Parathyroid adenoma (tissue), 2 donors: ENCODE measurements at regions not wholly inside any gene's neighbourhood (a gene's known extent, or its start where the extent isn't known, plus 50 kb on each side); places are given as distances from the start of the nearest gene placed in this dataset.

Experiments used
- H2AFZ ChIP-seq: fragments of 300-600 bp; sonication (generic); one replicate; pipeline ENCODE4 v1.7.0; 2017; ENCODE audit warnings: antibody characterized with exemption, mild to moderate bottlenecking
- H3K27ac ChIP-seq: fragments of 300-600 bp; sonication (generic); one replicate; pipeline ENCODE4 v1.7.0; 2017
- H3K27me3 ChIP-seq: fragments of 300-600 bp; sonication (generic); one replicate; pipeline ENCODE4 v1.7.0; 2017; ENCODE audit warnings: low read length; ENCODE audit not compliant: control insufficient read depth, insufficient read depth
- H3K36me3 ChIP-seq: fragments of 300-600 bp; sonication (generic); one replicate; pipeline ENCODE4 v1.7.0; 2017; ENCODE audit warnings: low read length; ENCODE audit not compliant: control insufficient read depth, insufficient read depth
- H3K4me1 ChIP-seq: fragments of 300-600 bp; sonication (generic); one replicate; pipeline ENCODE4 v1.7.0; 2017; ENCODE audit warnings: control low read depth
- H3K4me2 ChIP-seq: fragments of 300-600 bp; sonication (generic); one replicate; pipeline ENCODE4 v1.7.0; 2017; ENCODE audit warnings: low read length
- H3K4me3 ChIP-seq: fragments of 300-600 bp; sonication (generic); one replicate; pipeline ENCODE4 v1.7.0; 2017; ENCODE audit warnings: low read depth, low read length
- H3K79me2 ChIP-seq: fragments of 300-600 bp; sonication (generic); one replicate; pipeline ENCODE4 v1.7.0; 2017; ENCODE audit warnings: control low read depth
- H3K9ac ChIP-seq: fragments of 300-600 bp; sonication (generic); one replicate; pipeline ENCODE4 v1.7.0; 2017; ENCODE audit warnings: mild to moderate bottlenecking
- H3K9me3 ChIP-seq: fragments of 300-600 bp; sonication (generic); one replicate; pipeline ENCODE4 v1.7.0; 2017; ENCODE audit warnings: low read length; ENCODE audit not compliant: control insufficient read depth
- TF ChIP-seq, protein P1 (sequence below): fragments of 300-600 bp; sonication (generic); IDR thresholded peaks from one replicate; pipeline ENCODE4 v1.7.0; 2017; ENCODE audit warnings: antibody characterized with exemption, mild to moderate bottlenecking
- donor health status: primary hyperparathyroidism.

GRCh38 chr18:71212222-71212621 is 923.4 kb downstream of the SOCS6 start:
- Histone ChIP-seq H2AFZ (no peak overlapping the region), H3K4me1 (no peaks in the 10 kb centered on the region), H3K27me3 (no peaks in the 10 kb centered on the region), H3K79me2 (no peaks in the 10 kb centered on the region), H3K9ac (no peak overlapping the region), H3K9me3 (no peaks in the 10 kb centered on the region), H3K36me3 (no peaks in the 10 kb centered on the region), H3K27ac (no peak overlapping the region), H3K4me2 (no peak overlapping the region), H3K4me3 (no peak overlapping the region)
- TF ChIP-seq, protein P1, sequence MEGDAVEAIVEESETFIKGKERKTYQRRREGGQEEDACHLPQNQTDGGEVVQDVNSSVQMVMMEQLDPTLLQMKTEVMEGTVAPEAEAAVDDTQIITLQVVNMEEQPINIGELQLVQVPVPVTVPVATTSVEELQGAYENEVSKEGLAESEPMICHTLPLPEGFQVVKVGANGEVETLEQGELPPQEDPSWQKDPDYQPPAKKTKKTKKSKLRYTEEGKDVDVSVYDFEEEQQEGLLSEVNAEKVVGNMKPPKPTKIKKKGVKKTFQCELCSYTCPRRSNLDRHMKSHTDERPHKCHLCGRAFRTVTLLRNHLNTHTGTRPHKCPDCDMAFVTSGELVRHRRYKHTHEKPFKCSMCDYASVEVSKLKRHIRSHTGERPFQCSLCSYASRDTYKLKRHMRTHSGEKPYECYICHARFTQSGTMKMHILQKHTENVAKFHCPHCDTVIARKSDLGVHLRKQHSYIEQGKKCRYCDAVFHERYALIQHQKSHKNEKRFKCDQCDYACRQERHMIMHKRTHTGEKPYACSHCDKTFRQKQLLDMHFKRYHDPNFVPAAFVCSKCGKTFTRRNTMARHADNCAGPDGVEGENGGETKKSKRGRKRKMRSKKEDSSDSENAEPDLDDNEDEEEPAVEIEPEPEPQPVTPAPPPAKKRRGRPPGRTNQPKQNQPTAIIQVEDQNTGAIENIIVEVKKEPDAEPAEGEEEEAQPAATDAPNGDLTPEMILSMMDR, result no peak

DNA sequence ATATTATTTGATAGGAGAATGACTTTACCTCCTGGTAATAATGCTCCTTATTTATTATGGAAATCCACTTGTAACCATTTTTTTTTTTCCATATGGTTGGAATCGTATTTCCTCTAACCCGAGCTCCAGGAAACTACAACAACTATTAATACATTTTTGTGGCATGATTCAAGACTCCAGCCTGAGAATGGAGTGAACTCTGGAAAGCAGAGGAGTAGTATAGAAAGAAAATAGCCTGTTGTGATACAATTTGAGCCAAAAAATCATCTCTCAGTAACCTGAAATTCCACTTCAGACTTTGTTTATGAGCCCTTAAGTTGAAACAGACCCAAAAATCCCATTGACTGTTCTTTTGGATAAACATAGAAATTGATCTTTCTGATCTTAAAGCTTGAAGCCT is 921.1 kb downstream of the SOCS6 start:
- no peaks in the 10 kb centered on the region for H3K36me3 ChIP-seq
- TF ChIP-seq, protein P1, result no peak
- H3K27me3 ChIP-seq, result no peaks in the 10 kb centered on the region
- H3K4me1 ChIP-seq, result no peaks in the 10 kb centered on the region
- no peak overlapping the region for H2AFZ ChIP-seq
- no peak overlapping the region for H3K9ac ChIP-seq
- H3K9me3 ChIP-seq, result no peaks in the 10 kb centered on the region
- H3K4me2 ChIP-seq, result no peak overlapping the region
- H3K79me2 ChIP-seq, result no peaks in the 10 kb centered on the region
- no peak overlapping the region for H3K27ac ChIP-seq
- no peak overlapping the region for H3K4me3 ChIP-seq

- H3K79me2 ChIP-seq, result no peaks in the 10 kb centered on the region
- H3K4me1 ChIP-seq, result no peaks in the 10 kb centered on the region
- no peaks in the 10 kb centered on the region for H3K36me3 ChIP-seq
- H3K27ac ChIP-seq, result no peak overlapping the region
- no peaks in the 10 kb centered on the region for H3K27me3 ChIP-seq
- no peak overlapping the region for H3K4me2 ChIP-seq
- no peaks in the 10 kb centered on the region for H3K9me3 ChIP-seq
- TF ChIP-seq, protein P1, result no peak
- H3K9ac ChIP-seq, result no peak overlapping the region
- no peak overlapping the region for H3K4me3 ChIP-seq
- H2AFZ ChIP-seq, result no peak overlapping the region
These were observed 905.6 kb downstream of the SOCS6 start for GRCh38 chr18:71194438-71194837.

DNA sequence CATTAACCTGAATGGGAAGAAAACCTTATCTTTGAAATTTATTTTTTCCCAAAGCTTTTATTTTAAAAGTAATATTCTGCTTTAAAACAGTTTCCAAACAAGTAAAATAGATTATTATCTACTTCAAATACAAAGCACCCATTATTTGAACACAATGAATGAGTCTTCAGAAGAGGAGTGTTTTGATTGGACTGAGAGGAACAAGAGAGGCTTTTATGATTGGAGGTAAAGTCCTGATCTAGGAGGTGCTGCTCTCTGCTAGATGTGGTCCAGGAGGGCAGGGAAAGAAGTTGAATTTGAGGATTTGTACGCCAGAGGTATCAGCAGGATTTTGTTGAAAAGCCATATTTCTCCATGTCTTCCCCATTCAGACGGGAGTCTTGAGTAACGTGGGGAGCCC is 900.7 kb downstream of the SOCS6 start:
- H3K36me3 ChIP-seq, result no peaks in the 10 kb centered on the region
- H3K9ac ChIP-seq, result no peak overlapping the region
- H3K27me3 ChIP-seq, result no peaks in the 10 kb centered on the region
- H3K79me2 ChIP-seq, result no peaks in the 10 kb centered on the region
- H3K27ac ChIP-seq, result no peak overlapping the region
- no peaks in the 10 kb centered on the region for H3K4me1 ChIP-seq
- H2AFZ ChIP-seq, result no peak overlapping the region
- no peak overlapping the region for H3K4me2 ChIP-seq
- no peaks in the 10 kb centered on the region for H3K9me3 ChIP-seq
- H3K4me3 ChIP-seq, result no peak overlapping the region
- TF ChIP-seq, protein P1, result no peak

- no peak overlapping the region for H3K9ac ChIP-seq
- H3K27me3 ChIP-seq, result no peaks in the 10 kb centered on the region
- H3K79me2 ChIP-seq, result no peaks in the 10 kb centered on the region
- H3K4me2 ChIP-seq, result no peak overlapping the region
- no peak overlapping the region for H2AFZ ChIP-seq
- TF ChIP-seq, protein P1, result no peak
- H3K4me3 ChIP-seq, result no peak overlapping the region
- no peaks in the 10 kb centered on the region for H3K4me1 ChIP-seq
- H3K9me3 ChIP-seq, result no peaks in the 10 kb centered on the region
- no peak overlapping the region for H3K27ac ChIP-seq
- H3K36me3 ChIP-seq, result no peaks in the 10 kb centered on the region
These were observed 879.8 kb downstream of the SOCS6 start for GRCh38 chr18:71168557-71169145.
